ENCODE measurements at regions not wholly inside any gene's neighbourhood (a gene's known extent, or its start where the extent isn't known, plus 50 kb on each side); places are given as distances from the start of the nearest gene placed in this dataset.

- H3K36me3 Mint-ChIP-seq (ENCODE audit: insufficient read depth, unreplicated experiment), result no peaks in the 10 kb centered on the region
- BruUV-seq (replicated peaks), result no TSS peak
- H3K4me1 Mint-ChIP-seq (ENCODE audit: low read depth, unreplicated experiment), result no peaks in the 10 kb centered on the region
- intact Hi-C loops (cut with micrococcal nuclease; ENCODE audit: unreplicated experiment), result no loop called here
- H3K27ac Mint-ChIP-seq (ENCODE audit: unreplicated experiment), result no peak overlapping the region
- H3K9me3 Mint-ChIP-seq (ENCODE audit: low read depth, unreplicated experiment), result peaks cover 2% of the 10 kb centered on the region
- DNase-seq, result no peak
- H3K27me3 Mint-ChIP-seq (ENCODE audit: unreplicated experiment), result no peaks in the 10 kb centered on the region
- no peak for TF ChIP-seq CTCF (IDR thresholded peaks at IDR 0.05; ENCODE audit: unreplicated experiment)
- H3K4me3 Mint-ChIP-seq (ENCODE audit: low read depth, unreplicated experiment), result no peak overlapping the region
- CTCF ChIA-PET, result no interaction called here
Measured at GRCh38 chr4:171759274-171759673, 53.9 kb upstream of the GALNTL6 start.

- CTCF ChIA-PET, result no interaction called here
- no TSS peak for BruUV-seq (replicated peaks)
- H3K9me3 Mint-ChIP-seq (ENCODE audit: low read depth, unreplicated experiment), result no peaks in the 10 kb centered on the region
- no peak for DNase-seq
- H3K4me1 Mint-ChIP-seq (ENCODE audit: low read depth, unreplicated experiment), result no peaks in the 10 kb centered on the region
- no peak for TF ChIP-seq CTCF (IDR thresholded peaks at IDR 0.05; ENCODE audit: unreplicated experiment)
- no peaks in the 10 kb centered on the region for H3K36me3 Mint-ChIP-seq (ENCODE audit: insufficient read depth, unreplicated experiment)
- no peaks in the 10 kb centered on the region for H3K27me3 Mint-ChIP-seq (ENCODE audit: unreplicated experiment)
- H3K27ac Mint-ChIP-seq (ENCODE audit: unreplicated experiment), result no peak overlapping the region
- intact Hi-C loops (cut with micrococcal nuclease; ENCODE audit: unreplicated experiment), result no loop called here
- H3K4me3 Mint-ChIP-seq (ENCODE audit: low read depth, unreplicated experiment), result no peak overlapping the region
Measured at GRCh38 chr4:171751538-171751937, 61.7 kb upstream of the GALNTL6 start.

GRCh38 chr4:171746418-171746817 is 66.8 kb upstream of the GALNTL6 start:
- BruUV-seq (replicated peaks), result no TSS peak
- Mint-ChIP-seq H3K36me3 (ENCODE audit: insufficient read depth, unreplicated experiment) (no peaks in the 10 kb centered on the region), H3K4me1 (ENCODE audit: low read depth, unreplicated experiment) (no peaks in the 10 kb centered on the region), H3K9me3 (ENCODE audit: low read depth, unreplicated experiment) (no peaks in the 10 kb centered on the region), H3K27me3 (ENCODE audit: unreplicated experiment) (no peaks in the 10 kb centered on the region), H3K4me3 (ENCODE audit: low read depth, unreplicated experiment) (no peak overlapping the region), H3K27ac (ENCODE audit: unreplicated experiment) (no peak overlapping the region)
- CTCF ChIA-PET, result no interaction called here
- DNase-seq, result no peak
- intact Hi-C loops (cut with micrococcal nuclease; ENCODE audit: unreplicated experiment), result no loop called here
- no peak for TF ChIP-seq CTCF (IDR thresholded peaks at IDR 0.05; ENCODE audit: unreplicated experiment)

- CTCF ChIA-PET, result no interaction called here
- H3K27me3 Mint-ChIP-seq (ENCODE audit: unreplicated experiment), result no peaks in the 10 kb centered on the region
- TF ChIP-seq CTCF (IDR thresholded peaks at IDR 0.05; ENCODE audit: unreplicated experiment), result no peak
- H3K4me1 Mint-ChIP-seq (ENCODE audit: low read depth, unreplicated experiment), result no peaks in the 10 kb centered on the region
- no peak for DNase-seq
- intact Hi-C loops (cut with micrococcal nuclease; ENCODE audit: unreplicated experiment), result no loop called here
- H3K4me3 Mint-ChIP-seq (ENCODE audit: low read depth, unreplicated experiment), result no peak overlapping the region
- BruUV-seq (replicated peaks), result no TSS peak
- no peaks in the 10 kb centered on the region for H3K9me3 Mint-ChIP-seq (ENCODE audit: low read depth, unreplicated experiment)
- no peak overlapping the region for H3K27ac Mint-ChIP-seq (ENCODE audit: unreplicated experiment)
- H3K36me3 Mint-ChIP-seq (ENCODE audit: insufficient read depth, unreplicated experiment), result no peaks in the 10 kb centered on the region
Measured at GRCh38 chr4:171742436-171742835, 70.8 kb upstream of the GALNTL6 start.

GRCh38 chr4:171727185-171727584 is 86.0 kb upstream of the GALNTL6 start:
- intact Hi-C loops (cut with micrococcal nuclease; ENCODE audit: unreplicated experiment), result no loop called here
- Mint-ChIP-seq H3K4me1 (ENCODE audit: low read depth, unreplicated experiment) (no peaks in the 10 kb centered on the region), H3K27ac (ENCODE audit: unreplicated experiment) (no peak overlapping the region), H3K9me3 (ENCODE audit: low read depth, unreplicated experiment) (no peaks in the 10 kb centered on the region), H3K4me3 (ENCODE audit: low read depth, unreplicated experiment) (no peak overlapping the region), H3K27me3 (ENCODE audit: unreplicated experiment) (no peaks in the 10 kb centered on the region), H3K36me3 (ENCODE audit: insufficient read depth, unreplicated experiment) (no peaks in the 10 kb centered on the region)
- TF ChIP-seq CTCF (IDR thresholded peaks at IDR 0.05; ENCODE audit: unreplicated experiment), result no peak
- no peak for DNase-seq
- no TSS peak for BruUV-seq (replicated peaks)
- CTCF ChIA-PET, result no interaction called here
